ENCODE measurements at regions not wholly inside any gene's neighbourhood (a gene's known extent, or its start where the extent isn't known, plus 50 kb on each side); places are given as distances from the start of the nearest gene placed in this dataset.

DNA sequence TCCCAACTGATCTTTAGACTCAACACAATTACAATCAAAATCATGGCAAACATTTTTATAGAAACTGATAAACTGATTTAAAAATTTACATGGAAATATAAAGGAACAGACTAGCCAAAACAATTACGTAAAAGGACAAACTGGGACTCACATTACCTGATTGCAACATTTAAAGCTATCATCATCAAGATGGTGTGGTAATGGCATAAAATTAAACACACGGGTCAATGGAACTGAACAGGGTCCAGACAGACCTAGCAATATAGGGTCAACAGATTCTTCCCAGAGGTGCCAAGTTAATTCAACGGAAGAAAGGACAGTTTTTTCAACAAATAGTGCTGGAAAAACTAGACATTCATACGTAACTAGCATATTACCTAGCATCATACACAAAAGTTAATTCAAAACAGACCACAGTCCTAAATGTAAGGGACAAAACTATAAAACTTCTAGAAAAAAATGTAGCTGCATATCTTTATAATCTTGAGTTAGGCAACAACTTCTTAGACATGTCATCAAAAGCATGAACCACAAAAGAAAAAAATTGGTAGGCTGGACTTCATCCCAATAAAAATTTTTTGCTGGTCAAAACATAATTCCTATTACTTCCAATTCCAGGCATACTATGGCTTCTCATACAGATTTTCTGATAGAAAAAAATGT, 147.4 kb upstream of the BEND6 start:
- TF ChIP-seq, protein P1, sequence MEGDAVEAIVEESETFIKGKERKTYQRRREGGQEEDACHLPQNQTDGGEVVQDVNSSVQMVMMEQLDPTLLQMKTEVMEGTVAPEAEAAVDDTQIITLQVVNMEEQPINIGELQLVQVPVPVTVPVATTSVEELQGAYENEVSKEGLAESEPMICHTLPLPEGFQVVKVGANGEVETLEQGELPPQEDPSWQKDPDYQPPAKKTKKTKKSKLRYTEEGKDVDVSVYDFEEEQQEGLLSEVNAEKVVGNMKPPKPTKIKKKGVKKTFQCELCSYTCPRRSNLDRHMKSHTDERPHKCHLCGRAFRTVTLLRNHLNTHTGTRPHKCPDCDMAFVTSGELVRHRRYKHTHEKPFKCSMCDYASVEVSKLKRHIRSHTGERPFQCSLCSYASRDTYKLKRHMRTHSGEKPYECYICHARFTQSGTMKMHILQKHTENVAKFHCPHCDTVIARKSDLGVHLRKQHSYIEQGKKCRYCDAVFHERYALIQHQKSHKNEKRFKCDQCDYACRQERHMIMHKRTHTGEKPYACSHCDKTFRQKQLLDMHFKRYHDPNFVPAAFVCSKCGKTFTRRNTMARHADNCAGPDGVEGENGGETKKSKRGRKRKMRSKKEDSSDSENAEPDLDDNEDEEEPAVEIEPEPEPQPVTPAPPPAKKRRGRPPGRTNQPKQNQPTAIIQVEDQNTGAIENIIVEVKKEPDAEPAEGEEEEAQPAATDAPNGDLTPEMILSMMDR (IDR thresholded peaks at IDR 0.05): no peak
- H3K27me3 Mint-ChIP-seq: peaks cover 2% of the 10 kb centered on the region
- no peak for ATAC-seq
- no peak overlapping the region for H3K27ac Mint-ChIP-seq
- ChIA-PET POLR2A (no interaction called here), CTCF (no interaction called here)
- intact Hi-C loops (cut with micrococcal nuclease): no loop called here
- H3K9me3 Mint-ChIP-seq: no peaks in the 10 kb centered on the region
- H3K4me3 Mint-ChIP-seq: no peak overlapping the region
- H3K36me3 Mint-ChIP-seq (ENCODE audit: low read depth): no peaks in the 10 kb centered on the region
- no peak for DNase-seq
- no peaks in the 10 kb centered on the region for H3K4me1 Mint-ChIP-seq (ENCODE audit: low read depth)

DNA sequence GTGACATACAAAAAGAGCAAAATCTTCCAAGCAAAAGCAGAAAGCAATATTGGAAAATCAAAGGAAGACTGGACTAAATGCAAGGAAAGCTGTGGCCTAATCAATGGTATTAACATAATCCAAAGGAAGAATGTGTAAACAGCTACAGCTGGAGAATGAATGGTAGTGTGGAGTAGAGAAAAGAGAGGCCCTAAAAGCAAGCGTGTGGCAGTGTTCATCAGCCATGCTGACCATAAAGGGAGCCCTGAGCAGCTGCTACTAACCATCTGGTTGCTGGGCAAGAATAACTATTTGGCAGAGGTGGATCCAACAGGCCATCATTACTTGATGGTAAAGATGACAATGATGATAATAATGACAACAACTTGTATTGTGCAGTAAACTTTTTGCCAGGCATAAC, 148.5 kb upstream of the BEND6 start:
- no peak for ATAC-seq
- intact Hi-C loops (cut with micrococcal nuclease): no loop called here
- peaks cover 2% of the 10 kb centered on the region for H3K27me3 Mint-ChIP-seq
- ChIA-PET POLR2A (no interaction called here), CTCF (no interaction called here)
- H3K9me3 Mint-ChIP-seq: no peaks in the 10 kb centered on the region
- no peaks in the 10 kb centered on the region for H3K36me3 Mint-ChIP-seq (ENCODE audit: low read depth)
- DNase-seq: no peak
- no peak overlapping the region for H3K27ac Mint-ChIP-seq
- TF ChIP-seq, protein P1 (IDR thresholded peaks at IDR 0.05): no peak
- no peak overlapping the region for H3K4me3 Mint-ChIP-seq
- H3K4me1 Mint-ChIP-seq (ENCODE audit: low read depth): no peaks in the 10 kb centered on the region

DNA sequence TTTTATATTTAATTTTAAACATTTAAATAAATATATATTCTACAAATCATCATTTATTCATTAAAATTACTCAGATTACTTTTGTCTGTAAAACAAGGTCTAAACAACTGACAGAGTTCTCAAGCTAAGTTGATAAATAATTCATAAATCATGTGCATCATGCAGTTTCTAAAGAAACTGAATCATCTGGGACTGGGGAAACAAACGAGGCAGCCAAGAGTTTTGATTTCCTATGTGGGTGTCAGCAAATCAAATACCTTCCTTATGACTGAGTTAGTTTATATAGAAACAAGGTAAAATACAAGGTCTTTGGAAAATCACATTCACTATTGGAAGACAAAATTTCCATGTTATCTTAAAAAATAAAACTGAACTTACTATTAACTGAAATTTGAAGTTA, 149.9 kb upstream of the BEND6 start:
- TF ChIP-seq, protein P1 (IDR thresholded peaks at IDR 0.05): no peak
- no peak for ATAC-seq
- DNase-seq: no peak
- Mint-ChIP-seq H3K36me3 (ENCODE audit: low read depth) (no peaks in the 10 kb centered on the region), H3K27me3 (peaks cover 2% of the 10 kb centered on the region), H3K4me1 (ENCODE audit: low read depth) (no peaks in the 10 kb centered on the region), H3K9me3 (no peaks in the 10 kb centered on the region), H3K4me3 (no peak overlapping the region), H3K27ac (no peak overlapping the region)
- intact Hi-C loops (cut with micrococcal nuclease): no loop called here
- ChIA-PET POLR2A (no interaction called here), CTCF (no interaction called here)

DNA sequence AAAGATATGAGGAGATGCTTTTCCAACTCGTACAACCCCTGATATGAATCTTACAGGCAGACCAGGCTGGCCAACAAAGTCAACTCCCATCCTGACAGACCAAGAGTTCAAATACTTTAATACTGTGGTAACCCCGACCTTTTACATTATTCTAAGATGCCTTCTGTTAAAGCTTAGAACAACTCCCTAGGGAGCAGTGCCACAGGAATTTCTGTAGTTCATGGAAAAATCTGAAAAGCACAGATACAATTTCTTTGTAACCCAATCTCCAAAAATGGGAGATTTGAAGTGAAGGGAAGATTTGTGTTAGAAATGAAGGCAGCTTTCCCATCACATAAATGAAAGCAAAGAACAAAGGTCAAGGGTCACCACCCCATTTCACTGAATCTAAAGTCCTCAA, 151.3 kb upstream of the BEND6 start:
- no peak for ATAC-seq
- no peak overlapping the region for H3K27ac Mint-ChIP-seq
- CTCF ChIA-PET: no interaction called here
- H3K4me1 Mint-ChIP-seq (ENCODE audit: low read depth): no peaks in the 10 kb centered on the region
- POLR2A ChIA-PET: no interaction called here
- intact Hi-C loops (cut with micrococcal nuclease): no loop called here
- H3K27me3 Mint-ChIP-seq: peaks cover 2% of the 10 kb centered on the region
- no peaks in the 10 kb centered on the region for H3K36me3 Mint-ChIP-seq (ENCODE audit: low read depth)
- no peak for DNase-seq
- no peak overlapping the region for H3K4me3 Mint-ChIP-seq
- no peaks in the 10 kb centered on the region for H3K9me3 Mint-ChIP-seq
- TF ChIP-seq, protein P1 (IDR thresholded peaks at IDR 0.05): no peak

DNA sequence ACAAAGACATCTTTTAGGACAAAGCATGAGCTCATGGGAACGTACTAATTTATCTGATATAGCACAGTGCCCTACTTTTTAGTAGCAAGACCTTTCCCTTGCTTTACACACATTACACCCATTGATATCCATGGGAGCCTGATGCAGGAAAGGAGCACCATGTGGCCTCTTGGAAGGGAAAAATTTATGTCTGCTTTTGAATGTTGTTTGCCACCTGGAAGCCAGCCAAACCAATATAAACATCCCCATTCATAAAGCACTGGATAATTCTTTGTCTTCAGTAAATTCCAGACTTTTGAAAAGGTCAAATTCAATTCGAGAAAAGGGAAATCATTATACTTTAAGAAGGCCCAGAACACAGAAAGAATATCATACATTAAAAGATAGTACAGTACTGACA, 152.3 kb upstream of the BEND6 start:
- ChIA-PET POLR2A (no interaction called here), CTCF (interaction anchor here (1.0 kb wide), 1 partner anchor 41 kb away, joined by 3 read pairs; no protein-coding TSS in a partner anchor)
- H3K4me1 Mint-ChIP-seq (ENCODE audit: low read depth): no peaks in the 10 kb centered on the region
- ATAC-seq (no peak), DNase-seq (no peak)
- TF ChIP-seq, protein P1 (IDR thresholded peaks at IDR 0.05): no peak
- intact Hi-C loops (cut with micrococcal nuclease): no loop called here
- H3K27me3 Mint-ChIP-seq: peaks cover 2% of the 10 kb centered on the region
- H3K36me3 Mint-ChIP-seq (ENCODE audit: low read depth): no peaks in the 10 kb centered on the region
- no peaks in the 10 kb centered on the region for H3K9me3 Mint-ChIP-seq
- no peak overlapping the region for H3K27ac Mint-ChIP-seq
- H3K4me3 Mint-ChIP-seq: no peak overlapping the region

Data from activated CD8-positive, alpha-beta T cell treated with anti-CD3 and anti-CD28 coated beads for 36 hours (primary cell).